Skeletal muscle tissue (tissue), 3 donors: ENCODE measurements at regions not wholly inside any gene's neighbourhood (a gene's known extent, or its start where the extent isn't known, plus 50 kb on each side); places are given as distances from the start of the nearest gene placed in this dataset.

ENCODE experiments used
- H3K27ac ChIP-seq: one replicate; pipeline ENCODE4 v1.7.0; 2013; ENCODE audit warnings: mild to moderate bottlenecking, low read depth, low read length, inconsistent platforms
- H3K27me3 ChIP-seq, 3 donors: one replicate each; pipeline ENCODE4 v1.7.0; 2013; ENCODE audit warnings: low read length in 3 of 3; ENCODE audit not compliant: control insufficient read depth in 3 of 3, insufficient read depth in 3 of 3
- H3K36me3 ChIP-seq, 3 donors: one replicate each; pipeline ENCODE4 v1.7.0; 2013; ENCODE audit warnings: low read length in 3 of 3; ENCODE audit not compliant: control insufficient read depth in 3 of 3, insufficient read depth in 3 of 3
- H3K4me1 ChIP-seq, 3 donors: one replicate each; pipeline ENCODE4 v1.7.0; 2013; ENCODE audit warnings: low read length in 3 of 3, mild to moderate bottlenecking in 3 of 3; ENCODE audit not compliant: control insufficient read depth in 3 of 3, insufficient read depth in 3 of 3
- H3K4me3 ChIP-seq, 3 donors: one replicate each; pipeline ENCODE4 v1.7.0; 2013; ENCODE audit warnings: low read length in 3 of 3
- H3K9ac ChIP-seq, 3 donors: one replicate each; pipeline ENCODE4 v1.7.0; 2013; ENCODE audit warnings: low read length in 3 of 3, mild to moderate bottlenecking in 3 of 3, moderate library complexity in 2 of 3, low read depth in 1 of 3
- H3K9me3 ChIP-seq, 3 donors: one replicate each; pipeline ENCODE4 v1.7.0; 2013; ENCODE audit warnings: low read length in 3 of 3; ENCODE audit not compliant: control insufficient read depth in 3 of 3
- donor health status: Osteomylitis.

DNA sequence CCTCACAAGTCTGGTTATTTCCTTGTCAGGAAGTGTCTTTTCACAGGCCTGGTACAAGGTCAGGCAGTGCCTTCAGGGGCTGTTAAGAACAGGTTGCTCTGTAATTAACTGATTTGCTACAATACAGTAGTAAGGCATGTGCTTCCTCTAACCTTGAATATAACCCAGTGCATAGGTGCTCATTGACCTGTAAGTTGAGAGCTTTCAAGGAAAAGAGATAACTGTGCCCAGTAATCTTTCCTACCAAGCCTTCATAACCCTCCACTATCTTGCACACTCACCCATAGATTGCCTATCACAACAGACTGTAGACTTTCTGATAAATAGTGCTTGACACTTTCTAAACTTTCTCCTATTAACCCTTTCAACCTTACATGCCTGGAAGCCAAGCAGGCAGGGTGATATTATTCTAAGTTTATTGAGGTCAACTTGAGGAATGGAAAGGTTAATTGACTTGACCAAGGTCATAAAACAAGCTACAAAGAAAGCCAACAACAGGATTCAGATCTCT, 148.1 kb downstream of the PPARGC1A start:
- Histone ChIP-seq H3K9ac (no peak overlapping the region), H3K9me3 (no peaks in the 10 kb centered on the region), H3K4me1 (peaks cover 0 to 4% (median 3%) of the 10 kb centered on the region in 3 donors), H3K4me3 (no peak overlapping the region), H3K36me3 (no peaks in the 10 kb centered on the region), H3K27ac (no peak overlapping the region), H3K27me3 (no peaks in the 10 kb centered on the region)

DNA sequence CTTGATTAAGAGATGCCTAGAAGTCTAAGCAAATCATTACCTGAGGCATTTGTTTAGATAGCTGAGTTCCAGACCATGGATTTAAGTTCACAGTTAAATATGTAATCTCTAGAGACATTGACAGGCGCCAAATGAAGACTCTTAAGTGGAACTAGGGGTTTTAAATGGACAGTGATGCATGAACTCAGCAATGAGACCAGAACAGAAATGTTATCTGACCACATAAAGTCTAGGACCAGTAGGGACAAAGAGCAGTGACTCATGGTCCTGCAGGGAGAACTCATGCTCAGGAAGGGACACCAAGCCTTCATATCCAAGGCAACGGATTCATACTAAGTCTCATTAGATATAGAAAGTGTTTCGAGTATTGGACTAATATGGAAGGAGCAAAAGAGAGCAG, 152.3 kb downstream of the PPARGC1A start:
- Histone ChIP-seq H3K9ac (no peak overlapping the region), H3K27me3 (no peaks in the 10 kb centered on the region), H3K4me3 (no peak overlapping the region), H3K9me3 (no peaks in the 10 kb centered on the region), H3K36me3 (no peaks in the 10 kb centered on the region), H3K27ac (no peak overlapping the region), H3K4me1 (no peaks in the 10 kb centered on the region)

DNA sequence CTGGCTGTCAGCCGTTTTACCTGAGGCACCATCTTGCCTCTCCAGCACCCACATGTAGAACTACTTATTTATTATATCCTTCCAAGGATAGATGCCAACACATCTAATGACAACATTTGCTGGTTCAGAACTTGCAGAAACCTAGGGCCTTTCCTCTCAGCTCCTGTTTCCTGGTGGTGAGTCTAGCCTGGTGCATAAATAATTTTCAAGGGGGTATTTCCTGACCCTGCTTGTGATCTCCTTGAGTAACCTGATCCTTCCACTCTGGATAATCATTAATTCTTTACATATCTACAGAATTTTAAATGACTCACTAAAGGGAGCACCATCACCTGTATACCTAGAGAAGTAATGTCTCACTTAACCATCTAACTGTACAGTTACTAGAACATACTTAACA, 153.4 kb downstream of the PPARGC1A start:
- H3K9ac ChIP-seq: no peak overlapping the region
- H3K27ac ChIP-seq: no peak overlapping the region
- H3K36me3 ChIP-seq: no peaks in the 10 kb centered on the region
- no peaks in the 10 kb centered on the region for H3K4me1 ChIP-seq
- H3K4me3 ChIP-seq: no peak overlapping the region
- no peaks in the 10 kb centered on the region for H3K27me3 ChIP-seq
- no peaks in the 10 kb centered on the region for H3K9me3 ChIP-seq

DNA sequence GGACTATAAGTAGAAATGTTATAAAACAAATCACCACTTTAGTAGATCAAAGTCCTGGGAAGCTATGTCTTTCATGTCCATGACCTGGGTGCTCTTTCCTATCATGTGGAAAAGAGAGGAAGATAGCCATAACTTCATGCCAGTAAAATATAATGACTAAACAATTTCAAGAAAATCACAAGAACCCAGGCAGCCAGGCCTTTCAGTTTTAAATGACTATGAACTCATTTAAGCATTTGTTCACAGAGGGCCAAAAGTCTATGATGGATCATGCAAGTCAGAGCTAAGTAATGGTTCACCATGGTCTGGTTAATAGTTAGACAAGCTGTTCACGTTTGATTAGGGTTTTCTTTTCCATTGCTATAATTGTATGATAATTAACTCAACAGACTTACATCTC, 155.8 kb downstream of the PPARGC1A start:
- no peak overlapping the region for H3K27ac ChIP-seq
- no peaks in the 10 kb centered on the region for H3K27me3 ChIP-seq
- no peaks in the 10 kb centered on the region for H3K9me3 ChIP-seq
- no peak overlapping the region for H3K4me3 ChIP-seq
- H3K36me3 ChIP-seq: no peaks in the 10 kb centered on the region
- H3K4me1 ChIP-seq: no peaks in the 10 kb centered on the region
- no peak overlapping the region for H3K9ac ChIP-seq

DNA sequence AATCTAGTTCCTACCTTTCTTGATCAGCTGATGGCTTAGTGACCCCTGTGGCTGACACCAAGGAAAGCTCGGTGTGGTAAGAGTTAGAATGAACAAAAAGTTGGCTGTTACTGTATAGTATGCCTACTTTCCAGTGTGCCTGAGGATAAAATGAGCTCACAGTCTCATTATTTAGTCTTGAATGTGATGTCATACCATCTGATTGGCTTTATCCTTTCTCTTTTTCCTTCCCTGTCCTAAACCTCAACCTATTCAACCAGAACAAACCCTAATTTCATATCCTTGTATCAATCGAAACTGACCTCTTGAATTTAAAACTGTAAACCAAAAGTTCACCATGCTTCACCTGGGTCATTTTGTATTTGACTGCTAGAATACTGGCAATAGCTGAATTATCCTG, 156.4 kb downstream of the PPARGC1A start:
- H3K4me1 ChIP-seq: no peaks in the 10 kb centered on the region
- no peak overlapping the region for H3K27ac ChIP-seq
- no peaks in the 10 kb centered on the region for H3K9me3 ChIP-seq
- no peaks in the 10 kb centered on the region for H3K36me3 ChIP-seq
- H3K9ac ChIP-seq: no peak overlapping the region
- no peak overlapping the region for H3K4me3 ChIP-seq
- no peaks in the 10 kb centered on the region for H3K27me3 ChIP-seq

DNA sequence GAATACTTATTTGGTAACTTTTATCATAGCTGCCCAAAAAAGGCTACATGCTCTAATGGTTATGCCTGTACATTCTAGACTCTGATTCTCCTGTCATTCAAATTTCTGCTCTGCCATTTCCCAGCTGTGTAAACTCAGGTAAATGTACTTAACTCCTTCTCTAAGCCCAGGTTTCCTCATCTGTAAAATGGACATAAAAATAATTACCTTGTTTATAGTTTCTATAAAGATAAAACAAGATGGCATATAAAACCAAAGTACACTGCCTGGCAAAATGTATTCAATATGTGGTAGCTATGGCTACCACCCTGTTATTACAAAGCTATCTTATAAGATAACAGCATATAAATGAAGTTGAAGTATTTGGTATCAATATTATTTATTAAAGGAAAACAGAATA, 158.8 kb downstream of the PPARGC1A start:
- no peak overlapping the region for H3K4me3 ChIP-seq
- no peak overlapping the region for H3K27ac ChIP-seq
- no peaks in the 10 kb centered on the region for H3K36me3 ChIP-seq
- peaks cover 0 to 4% (median 3%) of the 10 kb centered on the region in 3 donors for H3K4me1 ChIP-seq
- H3K9me3 ChIP-seq: no peaks in the 10 kb centered on the region
- H3K27me3 ChIP-seq: no peaks in the 10 kb centered on the region
- no peak overlapping the region for H3K9ac ChIP-seq

DNA sequence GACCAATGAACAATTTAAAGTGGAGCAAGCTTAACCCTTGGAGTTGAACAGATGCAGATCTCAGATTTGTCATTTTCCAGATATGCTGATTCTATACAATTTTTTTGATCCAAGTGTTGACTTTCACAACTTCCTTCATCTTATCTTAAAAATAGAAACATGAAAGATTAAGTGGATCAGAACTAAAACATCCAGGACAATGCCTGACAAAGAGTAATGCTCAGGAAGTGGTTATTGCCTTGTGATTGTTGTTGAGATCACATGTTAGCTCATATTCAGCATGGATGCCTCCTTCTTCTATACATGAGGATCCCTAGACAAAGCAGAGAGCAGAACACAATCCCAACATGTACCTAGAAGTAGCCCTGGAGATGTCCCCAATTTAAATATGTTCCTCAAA, 160.9 kb downstream of the PPARGC1A start:
- Histone ChIP-seq H3K9me3 (no peaks in the 10 kb centered on the region), H3K4me1 (peaks cover 0 to 4% (median 3%) of the 10 kb centered on the region in 3 donors), H3K27ac (no peak overlapping the region)

DNA sequence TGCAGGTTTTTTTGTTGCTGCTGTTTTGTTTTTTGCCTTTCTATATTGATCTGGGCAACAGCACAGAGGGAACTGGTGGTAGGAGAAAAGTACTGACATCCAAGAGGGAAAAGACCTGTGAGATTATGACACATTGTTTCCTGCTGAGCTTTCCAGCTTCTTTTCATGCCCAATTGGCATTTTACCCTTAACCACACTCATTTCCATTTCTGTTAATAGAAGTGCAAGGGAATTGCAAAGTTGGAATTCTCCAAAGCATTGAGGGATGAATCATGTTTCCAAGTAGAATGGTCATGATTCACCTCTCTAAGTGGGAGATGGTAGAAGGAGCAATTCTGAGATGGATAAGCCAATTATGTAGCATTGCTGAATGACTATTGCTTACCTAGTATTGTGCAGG, 161.5 kb downstream of the PPARGC1A start:
- Histone ChIP-seq H3K4me1 (peaks cover 0 to 4% (median 3%) of the 10 kb centered on the region in 3 donors), H3K36me3 (no peaks in the 10 kb centered on the region), H3K9me3 (no peaks in the 10 kb centered on the region), H3K27me3 (no peaks in the 10 kb centered on the region), H3K9ac (no peak overlapping the region), H3K27ac (no peak overlapping the region), H3K4me3 (no peak overlapping the region)

More for the DNA sequence above, 160.9 kb downstream of the PPARGC1A start:
- Histone ChIP-seq H3K36me3 (no peaks in the 10 kb centered on the region), H3K9ac (no peak overlapping the region), H3K4me3 (no peak overlapping the region), H3K27me3 (no peaks in the 10 kb centered on the region)

DNA sequence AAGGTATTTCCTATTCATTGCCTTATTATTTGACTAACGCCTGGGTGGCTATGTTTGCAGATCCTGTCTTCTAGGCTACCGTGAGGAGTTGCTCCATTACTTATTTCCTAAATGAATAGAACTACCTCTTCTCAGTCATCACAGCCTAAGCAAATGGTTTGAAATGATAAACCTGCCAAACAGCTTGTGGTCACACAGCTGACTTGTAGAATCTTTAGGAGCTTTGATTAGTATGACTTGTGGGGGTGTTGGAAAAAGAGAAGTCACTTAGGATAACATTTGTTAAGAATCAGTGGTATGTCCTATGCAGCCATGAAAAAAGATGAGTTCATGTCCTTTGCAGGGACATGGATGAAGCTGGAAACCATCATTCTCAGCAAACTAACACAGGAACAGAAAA, 169.3 kb downstream of the PPARGC1A start:
- Histone ChIP-seq H3K9me3 (no peaks in the 10 kb centered on the region), H3K9ac (no peak overlapping the region), H3K27ac (no peak overlapping the region), H3K27me3 (no peaks in the 10 kb centered on the region), H3K4me1 (no peaks in the 10 kb centered on the region), H3K36me3 (no peaks in the 10 kb centered on the region), H3K4me3 (no peak overlapping the region)

DNA sequence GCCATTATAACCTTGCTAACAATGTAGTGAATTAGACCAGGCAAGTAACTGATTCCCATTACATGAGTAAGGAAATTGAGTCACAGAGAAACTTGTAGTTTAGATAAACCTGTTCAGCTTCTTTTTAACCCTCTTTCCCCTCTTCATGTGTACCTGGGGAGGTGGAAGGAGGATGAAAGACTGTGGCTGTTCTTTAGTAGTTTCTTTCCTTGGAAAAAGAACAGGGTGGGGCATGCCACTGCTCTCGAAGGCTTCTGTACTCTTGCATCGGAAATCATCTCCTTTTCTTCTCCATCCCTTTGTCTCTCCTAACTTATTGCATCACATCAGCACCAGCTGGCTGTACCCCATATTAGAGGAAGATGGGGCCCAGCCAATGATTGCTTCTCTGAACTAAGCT, 171.4 kb downstream of the PPARGC1A start:
- H3K9me3 ChIP-seq: no peaks in the 10 kb centered on the region
- no peak overlapping the region for H3K4me3 ChIP-seq
- no peak overlapping the region for H3K9ac ChIP-seq
- H3K36me3 ChIP-seq: no peaks in the 10 kb centered on the region
- H3K27ac ChIP-seq: no peak overlapping the region
- H3K27me3 ChIP-seq: no peaks in the 10 kb centered on the region
- no peaks in the 10 kb centered on the region for H3K4me1 ChIP-seq
